Pancreas (tissue), 10 donors: ENCODE measurements at regions not wholly inside any gene's neighbourhood (a gene's known extent, or its start where the extent isn't known, plus 50 kb on each side); places are given as distances from the start of the nearest gene placed in this dataset.

Experiments used
- ATAC-seq, 4 donors: fragments of 200-7000 bp; cut with Tn5 transposase; one replicate each; pipeline versions ENCODE4 v1.8.0 to v1.9.1; 2020; ENCODE audit warnings: mild to moderate bottlenecking in 4 of 4, moderate library complexity in 4 of 4
- DNase-seq, 6 donors: peaks; one replicate each; pipeline ENCODE4 v3.0.0-alpha.2; 2020
- FAIRE-seq: peaks from 2 replicates; lab custom pipeline; 2012; peaks lifted over from hg19 to GRCh38; lab: Jason Lieb, UNC
- H3K27ac ChIP-seq, 4 donors: fragments of 200-600 bp; sonication (generic); 1 replicate in 3 of 4; 2 replicates in 1 of 4; pipeline versions ENCODE4 v1.5.0 to v1.8.0; 2020
- H3K27me3 ChIP-seq, 4 donors: fragments of 200-600 bp; one replicate each; pipeline ENCODE4 v1.8.0; 2021
- H3K36me3 ChIP-seq, 3 donors: fragments of 200-600 bp; sonication (generic) in 1 of 3; one replicate each; pipeline versions ENCODE4 v1.5.0 to v1.8.0; 2020 to 2021
- H3K4me1 ChIP-seq, 3 donors: fragments of 200-600 bp; one replicate each; pipeline ENCODE4 v1.8.0; 2021
- H3K4me3 ChIP-seq, 4 donors: fragments of 200-600 bp; sonication (generic) in 2 of 4; one replicate each; pipeline versions ENCODE4 v1.5.0 to v1.8.0; 2020 to 2021
- H3K9me3 ChIP-seq, 4 donors: fragments of 200-600 bp; one replicate each; pipeline ENCODE4 v1.8.0; 2021
- WGBS, 2 donors: extraction: QIAGEN DNeasy Blood & Tissue Kit; methylation state at CpG; one replicate each; pipeline ENCODE4 v1.1.7; 2013; 5-methylcytosine and 5-hydroxymethylcytosine counted together
- intact Hi-C, 3 donors: fragments of 100-400 bp; cut with DNase I; formaldehyde crosslinking; loops; one replicate each; pipeline versions ENCODE4 v1.11.1 to v1.14.2; 2022
- TF ChIP-seq, protein P1 (sequence below), 4 donors: fragments of 200-600 bp; sonication (generic) in 3 of 4; IDR thresholded peaks; one replicate each; pipeline versions ENCODE4 v1.5.0 to v1.8.0; 2021; ENCODE audit warnings: antibody characterized with exemption in 4 of 4
- donor health status: healthy with polysubstance abuse.
- donor health status: DM: no; HTN: no; CAD: no; lungs with moderate emphysema.
- donor health status: DM: no; HTN: no; CAD: no.
- donor health status: control.
- donor health status: control.
- donor health status: Bipolar disorder and iron deficiency.
- donor health status: DM: yes; HTN: yes; CAD: no.
- donor health status: DM: no; HTN: no; CAD: no.
- donor health status: DM: no; HTN: no; CAD: no.
- donor health status: DM: yes; HTN: yes; CAD: no.

- H3K9me3 ChIP-seq, result no peaks in the 10 kb centered on the region
- WGBS, 2 donors, result 54 to 57% methylated on average over 14 of the region's 14 CpGs
- H3K4me3 ChIP-seq, result no peak overlapping the region
- DNase-seq, result no peak
- intact Hi-C loops, result no loop called here
- FAIRE-seq, result no peak
- no peaks in the 10 kb centered on the region for H3K4me1 ChIP-seq
- no peaks in the 10 kb centered on the region for H3K27me3 ChIP-seq
- no peaks in the 10 kb centered on the region for H3K36me3 ChIP-seq
- no peak overlapping the region for H3K27ac ChIP-seq
- ATAC-seq, result no peak
- TF ChIP-seq, protein P1, sequence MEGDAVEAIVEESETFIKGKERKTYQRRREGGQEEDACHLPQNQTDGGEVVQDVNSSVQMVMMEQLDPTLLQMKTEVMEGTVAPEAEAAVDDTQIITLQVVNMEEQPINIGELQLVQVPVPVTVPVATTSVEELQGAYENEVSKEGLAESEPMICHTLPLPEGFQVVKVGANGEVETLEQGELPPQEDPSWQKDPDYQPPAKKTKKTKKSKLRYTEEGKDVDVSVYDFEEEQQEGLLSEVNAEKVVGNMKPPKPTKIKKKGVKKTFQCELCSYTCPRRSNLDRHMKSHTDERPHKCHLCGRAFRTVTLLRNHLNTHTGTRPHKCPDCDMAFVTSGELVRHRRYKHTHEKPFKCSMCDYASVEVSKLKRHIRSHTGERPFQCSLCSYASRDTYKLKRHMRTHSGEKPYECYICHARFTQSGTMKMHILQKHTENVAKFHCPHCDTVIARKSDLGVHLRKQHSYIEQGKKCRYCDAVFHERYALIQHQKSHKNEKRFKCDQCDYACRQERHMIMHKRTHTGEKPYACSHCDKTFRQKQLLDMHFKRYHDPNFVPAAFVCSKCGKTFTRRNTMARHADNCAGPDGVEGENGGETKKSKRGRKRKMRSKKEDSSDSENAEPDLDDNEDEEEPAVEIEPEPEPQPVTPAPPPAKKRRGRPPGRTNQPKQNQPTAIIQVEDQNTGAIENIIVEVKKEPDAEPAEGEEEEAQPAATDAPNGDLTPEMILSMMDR (IDR thresholded peaks at IDR 0.05), result no peak
These were observed 175.4 kb downstream of the PHETA1 start for GRCh38 chr12:111193496-111193895.

- ATAC-seq (no peak), DNase-seq (no peak), FAIRE-seq (no peak)
- intact Hi-C loops, result no loop called here
- TF ChIP-seq, protein P1 (IDR thresholded peaks at IDR 0.05), result no peak
- 74 to 81% methylated on average over 8 of the region's 8 CpGs for WGBS, 2 donors
- Histone ChIP-seq H3K36me3 (no peaks in the 10 kb centered on the region), H3K27me3 (no peaks in the 10 kb centered on the region), H3K27ac (no peak overlapping the region), H3K9me3 (no peaks in the 10 kb centered on the region), H3K4me3 (no peak overlapping the region), H3K4me1 (no peaks in the 10 kb centered on the region)
These were observed 175.8 kb downstream of the PHETA1 start for GRCh38 chr12:111193067-111193466.

DNA sequence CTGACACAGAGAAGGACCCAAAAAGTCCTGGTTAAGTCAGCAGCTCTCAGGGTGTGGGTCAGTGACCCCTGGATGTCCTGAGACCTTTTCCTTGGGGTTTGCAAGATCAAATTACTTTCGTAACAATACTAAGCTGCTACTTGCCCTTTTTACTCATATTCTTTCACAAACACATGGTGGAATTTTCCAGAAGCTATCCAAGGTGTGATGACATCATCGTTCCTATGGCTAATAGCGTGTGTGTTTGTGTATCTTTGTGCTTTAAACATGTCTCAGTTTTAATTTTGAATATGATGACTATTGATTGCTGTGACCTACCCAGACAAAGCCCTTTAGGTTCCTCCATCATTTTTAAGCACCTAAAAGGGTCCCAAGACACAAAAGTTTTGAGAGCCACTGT lies 176.2 kb downstream of the PHETA1 start:
- Histone ChIP-seq H3K4me1 (no peaks in the 10 kb centered on the region), H3K4me3 (no peak overlapping the region), H3K27me3 (no peaks in the 10 kb centered on the region), H3K27ac (no peak overlapping the region), H3K9me3 (no peaks in the 10 kb centered on the region), H3K36me3 (no peaks in the 10 kb centered on the region)
- TF ChIP-seq, protein P1 (IDR thresholded peaks at IDR 0.05), result no peak
- no peak for FAIRE-seq
- DNase-seq, result no peak
- 49 to 67% methylated on average over 3 of the region's 3 CpGs for WGBS, 2 donors
- intact Hi-C loops, result no loop called here
- no peak for ATAC-seq

GRCh38 chr12:111190741-111191526 lies 178.0 kb downstream of the PHETA1 start:
- DNase-seq, result no peak
- no peak for ATAC-seq
- TF ChIP-seq, protein P1 (IDR thresholded peaks at IDR 0.05), result no peak
- Histone ChIP-seq H3K4me1 (no peaks in the 10 kb centered on the region), H3K36me3 (no peaks in the 10 kb centered on the region), H3K9me3 (no peaks in the 10 kb centered on the region), H3K4me3 (no peak overlapping the region), H3K27ac (no peak overlapping the region), H3K27me3 (no peaks in the 10 kb centered on the region)
- WGBS, 2 donors, result 60 to 62% methylated on average over 15 of the region's 15 CpGs
- no peak for FAIRE-seq
- intact Hi-C loops, result no loop called here

DNA sequence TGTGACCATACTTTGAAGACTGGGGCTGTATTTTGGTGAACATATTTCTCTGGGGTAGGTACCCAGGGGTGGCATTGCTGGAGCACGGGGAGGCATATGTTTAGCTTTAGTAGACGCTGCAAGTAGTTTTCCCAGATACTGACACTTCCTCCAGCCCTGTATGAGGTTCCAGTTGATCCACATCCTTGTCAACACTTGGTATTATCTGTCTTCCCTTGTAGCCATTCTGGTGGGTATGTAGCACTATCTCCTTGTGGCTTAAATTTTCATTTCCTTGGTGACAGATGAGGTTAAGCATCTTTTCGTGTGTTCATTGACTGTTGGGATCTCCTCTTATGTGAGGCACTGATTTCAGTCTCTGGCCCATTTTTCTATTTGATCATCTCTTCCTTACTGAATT lies 179.1 kb downstream of the PHETA1 start:
- 70 to 86% methylated on average over 3 of the region's 3 CpGs for WGBS, 2 donors

More for the DNA sequence above, 179.1 kb downstream of the PHETA1 start:
- no peak for ATAC-seq
- FAIRE-seq, result no peak
- intact Hi-C loops, result no loop called here
- TF ChIP-seq, protein P1 (IDR thresholded peaks at IDR 0.05), result no peak
- Histone ChIP-seq H3K4me3 (no peak overlapping the region), H3K4me1 (no peaks in the 10 kb centered on the region), H3K9me3 (no peaks in the 10 kb centered on the region), H3K27ac (no peak overlapping the region), H3K27me3 (no peaks in the 10 kb centered on the region), H3K36me3 (no peaks in the 10 kb centered on the region)
- no peak for DNase-seq
